ENCODE measurements at regions not wholly inside any gene's neighbourhood (a gene's known extent, or its start where the extent isn't known, plus 50 kb on each side); places are given as distances from the start of the nearest gene placed in this dataset.
A peak's percentile ranks its signal among the peaks of the same experiment; 100 is the strongest.

GRCh38 chr10:43892062-43892770 lies 243.5 kb upstream of the ZNF32 start:
- peak in 1 of 11 donors; percentile 67 for DNase-seq (ENCODE audit: extremely low read depth in 1 of 11, low read depth in 9 of 11, low spot score in 4 of 11)

DNA sequence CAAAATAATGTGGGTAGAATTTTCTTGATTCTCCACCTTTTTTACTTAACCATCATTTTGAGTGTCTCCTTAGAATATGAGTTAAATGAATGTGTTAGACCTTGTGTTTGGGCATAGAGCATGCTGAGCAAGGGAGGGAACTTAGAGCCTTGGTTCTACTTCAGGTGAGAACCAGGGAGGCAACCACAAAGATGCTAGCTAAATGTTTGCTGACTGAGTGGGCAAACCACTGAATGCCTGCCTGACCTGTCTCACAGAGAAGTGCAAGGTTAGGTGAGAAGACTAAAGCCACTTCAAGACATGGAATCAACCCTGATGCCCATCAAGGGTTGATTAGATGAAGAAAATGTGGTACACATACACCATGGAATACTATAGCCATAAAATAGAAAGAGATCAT lies 242.6 kb upstream of the ZNF32 start:
- DNase-seq (ENCODE audit: extremely low read depth in 1 of 11, low read depth in 9 of 11, low spot score in 4 of 11): no peak

DNA sequence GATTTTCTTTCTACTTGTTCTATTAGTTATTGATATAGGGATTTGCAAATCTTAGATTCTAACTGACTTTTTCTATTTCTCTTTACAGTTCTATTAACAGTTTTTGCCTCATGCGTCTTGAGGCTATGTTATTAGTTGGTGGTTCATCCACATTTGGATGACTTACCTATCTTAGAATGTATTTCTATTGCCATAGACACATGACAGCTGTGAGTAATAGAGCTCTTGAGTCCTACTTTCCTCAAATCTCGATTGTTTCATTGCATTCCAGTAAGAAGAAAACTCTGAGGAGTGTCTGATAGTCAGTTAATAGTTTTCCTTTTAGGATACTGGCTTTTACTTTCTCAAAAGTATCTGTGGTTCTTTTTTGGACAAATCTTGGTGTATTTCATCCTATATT lies 241.4 kb upstream of the ZNF32 start:
- no peak for DNase-seq (ENCODE audit: extremely low read depth in 1 of 11, low read depth in 9 of 11, low spot score in 4 of 11)

- no peak for DNase-seq (ENCODE audit: extremely low read depth in 1 of 11, low read depth in 9 of 11, low spot score in 4 of 11)
These were observed 239.9 kb upstream of the ZNF32 start for GRCh38 chr10:43888586-43888985.

- no peak for DNase-seq (ENCODE audit: extremely low read depth in 1 of 11, low read depth in 9 of 11, low spot score in 4 of 11)
These were observed 237.2 kb upstream of the ZNF32 start for GRCh38 chr10:43885842-43886241.

DNA sequence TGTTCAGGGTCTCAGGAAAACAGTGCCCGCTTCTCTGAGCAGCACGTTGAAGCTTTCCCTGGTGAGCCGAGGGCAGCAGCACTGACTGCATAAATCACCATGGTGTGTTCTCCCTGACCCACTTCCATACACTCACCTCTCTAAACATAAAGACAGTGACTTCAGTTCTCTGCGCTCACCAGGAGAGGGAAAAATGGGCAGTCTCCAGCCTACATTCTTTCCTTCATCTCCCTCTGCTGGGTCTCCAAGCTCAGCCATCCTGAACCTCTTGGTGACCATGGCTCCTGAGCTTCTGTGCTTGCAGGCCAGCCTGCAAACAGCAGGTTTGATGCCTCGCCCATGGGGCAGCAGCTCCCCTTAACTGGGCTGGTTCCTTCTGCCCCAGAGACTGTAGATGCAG lies 236.6 kb upstream of the ZNF32 start:
- DNase-seq (ENCODE audit: extremely low read depth in 1 of 11, low read depth in 9 of 11, low spot score in 4 of 11): no peak

GRCh38 chr10:43884501-43885105 lies 235.9 kb upstream of the ZNF32 start:
- DNase-seq (ENCODE audit: extremely low read depth in 1 of 11, low read depth in 9 of 11, low spot score in 4 of 11): no peak

DNA sequence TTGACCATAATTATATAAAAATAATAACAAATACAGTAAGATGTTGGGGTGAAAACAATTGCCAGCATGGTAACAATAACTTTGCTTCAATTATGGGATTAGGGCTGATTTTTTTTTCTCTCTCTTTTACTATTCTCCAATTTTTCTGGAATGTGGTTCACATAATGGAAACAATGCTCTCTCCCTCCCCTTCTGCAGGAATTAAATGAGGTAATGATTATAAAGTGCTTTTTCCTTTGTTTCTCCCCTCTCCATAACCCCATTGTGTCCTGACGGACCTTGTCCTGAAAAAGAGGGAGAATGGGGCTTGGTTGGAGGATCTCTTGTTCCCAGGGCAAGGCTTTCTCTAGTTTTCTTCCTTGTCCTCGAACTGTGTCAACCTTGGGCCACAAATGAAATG lies 234.0 kb upstream of the ZNF32 start:
- no peak for DNase-seq (ENCODE audit: extremely low read depth in 1 of 11, low read depth in 9 of 11, low spot score in 4 of 11)

- no peak for DNase-seq (ENCODE audit: extremely low read depth in 1 of 11, low read depth in 9 of 11, low spot score in 4 of 11)
These were observed 233.0 kb upstream of the ZNF32 start for GRCh38 chr10:43881657-43882056.

GRCh38 chr10:43880160-43880559 lies 231.5 kb upstream of the ZNF32 start:
- DNase-seq (ENCODE audit: extremely low read depth in 1 of 11, low read depth in 9 of 11, low spot score in 4 of 11): no peak

GRCh38 chr10:43879742-43880141 lies 231.1 kb upstream of the ZNF32 start:
- no peak for DNase-seq (ENCODE audit: extremely low read depth in 1 of 11, low read depth in 9 of 11, low spot score in 4 of 11)

DNA sequence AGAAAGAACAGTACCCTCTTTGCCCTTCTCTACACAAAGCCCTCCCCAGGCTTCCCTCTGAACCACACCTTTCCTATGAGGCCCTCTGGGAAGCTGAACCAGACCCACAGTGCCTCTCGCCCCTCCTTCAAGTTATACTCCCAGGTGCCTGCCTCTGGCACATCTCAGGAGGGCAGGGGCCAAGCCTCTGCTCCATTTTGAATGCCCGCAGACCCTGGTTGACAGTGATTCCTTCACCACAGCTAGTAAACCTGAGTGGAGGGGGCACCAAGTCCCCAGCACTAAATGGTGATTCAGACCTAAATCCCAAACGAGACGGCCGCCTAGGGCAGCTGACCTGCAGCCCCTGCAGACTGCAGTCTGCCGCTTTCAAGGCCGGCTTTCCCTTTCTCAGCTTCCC lies 230.5 kb upstream of the ZNF32 start:
- DNase-seq (ENCODE audit: extremely low read depth in 1 of 11, low read depth in 9 of 11, low spot score in 4 of 11): no peak

GRCh38 chr10:43878386-43878785 lies 229.7 kb upstream of the ZNF32 start:
- DNase-seq (ENCODE audit: extremely low read depth in 1 of 11, low read depth in 9 of 11, low spot score in 4 of 11): no peak

- peak in 1 of 11 donors; percentile 43 for DNase-seq (ENCODE audit: extremely low read depth in 1 of 11, low read depth in 9 of 11, low spot score in 4 of 11)
These were observed 228.3 kb upstream of the ZNF32 start for GRCh38 chr10:43876976-43877375.

DNA sequence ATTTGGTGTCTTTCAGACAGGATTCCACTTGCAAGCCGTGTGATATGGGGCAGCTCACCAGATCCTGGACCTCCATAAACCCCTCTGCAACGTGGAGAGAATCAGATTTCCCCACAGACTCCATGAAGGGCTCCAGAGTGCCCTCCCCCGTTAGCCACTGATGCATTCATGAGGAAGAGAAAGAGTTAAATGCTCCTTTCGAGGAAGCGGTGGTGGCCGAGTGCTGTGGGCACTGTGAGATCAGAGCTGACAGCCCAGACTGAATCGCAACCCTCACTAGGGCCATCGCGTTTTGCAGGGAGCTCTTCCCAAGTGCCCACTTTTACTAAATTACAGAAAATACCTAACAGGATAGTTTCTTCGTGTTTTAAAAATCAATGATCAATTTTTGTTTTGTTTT lies 226.3 kb upstream of the ZNF32 start:
- DNase-seq (ENCODE audit: extremely low read depth in 1 of 11, low read depth in 9 of 11, low spot score in 4 of 11): no peak

GRCh38 chr10:43873717-43874116 lies 225.0 kb upstream of the ZNF32 start:
- no peak for DNase-seq (ENCODE audit: extremely low read depth in 1 of 11, low read depth in 9 of 11, low spot score in 4 of 11)

- DNase-seq (ENCODE audit: extremely low read depth in 1 of 11, low read depth in 9 of 11, low spot score in 4 of 11): no peak
These were observed 224.0 kb upstream of the ZNF32 start for GRCh38 chr10:43872644-43873043.

DNA sequence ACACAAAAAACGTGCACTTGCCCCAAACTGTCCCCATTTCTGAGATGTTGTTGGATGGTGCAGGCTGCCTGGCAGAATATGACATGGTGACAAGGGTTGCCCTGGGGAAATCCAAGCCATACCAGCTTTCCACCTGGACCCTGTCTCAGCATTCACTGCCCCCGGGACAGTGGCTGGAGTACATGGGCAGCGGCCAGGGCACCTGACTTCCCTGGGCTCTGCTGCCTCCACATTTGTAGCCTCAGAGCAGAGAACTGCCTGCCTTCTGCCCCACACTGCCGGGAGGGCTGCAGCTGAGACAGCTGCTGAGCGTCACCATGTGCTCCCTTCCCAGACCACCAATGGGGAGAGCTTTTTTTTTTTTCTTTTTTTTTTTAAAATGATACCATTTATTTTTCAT lies 222.9 kb upstream of the ZNF32 start:
- no peak for DNase-seq (ENCODE audit: extremely low read depth in 1 of 11, low read depth in 9 of 11, low spot score in 4 of 11)

DNA sequence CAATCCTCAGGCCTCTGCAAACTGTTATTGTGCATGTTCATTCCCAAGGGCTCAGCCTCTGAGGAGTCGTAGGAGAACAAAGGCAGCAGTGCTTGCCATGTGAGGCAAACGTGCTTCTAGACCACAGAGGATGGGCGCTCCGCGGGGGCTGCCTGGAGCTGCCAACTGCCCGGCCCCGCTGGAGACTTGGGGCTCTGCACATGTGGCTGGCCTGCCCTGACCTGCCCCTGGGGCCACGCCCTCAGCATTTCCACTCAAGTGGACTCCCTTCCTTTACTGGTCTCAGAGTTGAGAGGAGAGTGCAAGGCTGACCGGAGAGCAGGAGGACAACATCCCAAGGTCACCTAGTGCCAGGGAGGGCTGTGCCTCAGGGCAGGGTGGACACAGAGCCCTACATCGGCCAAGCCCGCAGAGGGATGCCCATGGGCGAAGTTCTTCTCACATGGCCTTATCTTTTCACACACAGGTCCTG lies 222.3 kb upstream of the ZNF32 start:
- no peak for DNase-seq (ENCODE audit: extremely low read depth in 1 of 11, low read depth in 9 of 11, low spot score in 4 of 11)

DNA sequence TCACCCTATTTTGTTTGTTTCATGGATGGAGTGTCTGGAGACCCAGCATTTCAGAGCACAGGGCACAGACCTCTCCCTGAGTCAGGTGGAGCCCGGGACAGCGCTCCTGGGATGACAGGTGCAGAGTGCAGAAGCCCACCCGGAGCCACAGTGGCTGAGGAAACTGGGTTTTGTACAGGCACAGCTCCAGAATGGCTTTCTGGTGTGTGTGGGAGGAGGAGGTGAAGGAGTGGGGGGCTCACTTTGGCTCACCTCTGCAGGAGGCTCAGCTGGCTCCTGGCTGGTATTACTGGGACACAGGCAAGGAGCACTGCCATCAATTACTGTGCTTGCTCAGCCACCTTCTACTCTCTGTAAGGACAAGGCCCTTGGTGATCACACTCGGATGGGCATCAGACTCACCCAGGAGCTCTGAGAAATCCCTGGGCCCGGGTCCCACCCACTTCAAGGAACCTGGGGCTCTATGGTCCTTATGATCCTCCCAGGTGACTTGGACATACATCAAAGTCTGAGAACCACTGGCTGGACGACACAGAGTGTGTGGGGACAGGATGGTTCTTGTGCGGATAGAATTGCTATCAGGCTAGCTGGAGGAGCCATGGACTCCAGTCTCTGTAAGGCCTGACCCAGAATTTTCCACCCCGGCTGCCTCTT lies 221.1 kb upstream of the ZNF32 start:
- no peak for DNase-seq (ENCODE audit: extremely low read depth in 1 of 11, low read depth in 9 of 11, low spot score in 4 of 11)

DNA sequence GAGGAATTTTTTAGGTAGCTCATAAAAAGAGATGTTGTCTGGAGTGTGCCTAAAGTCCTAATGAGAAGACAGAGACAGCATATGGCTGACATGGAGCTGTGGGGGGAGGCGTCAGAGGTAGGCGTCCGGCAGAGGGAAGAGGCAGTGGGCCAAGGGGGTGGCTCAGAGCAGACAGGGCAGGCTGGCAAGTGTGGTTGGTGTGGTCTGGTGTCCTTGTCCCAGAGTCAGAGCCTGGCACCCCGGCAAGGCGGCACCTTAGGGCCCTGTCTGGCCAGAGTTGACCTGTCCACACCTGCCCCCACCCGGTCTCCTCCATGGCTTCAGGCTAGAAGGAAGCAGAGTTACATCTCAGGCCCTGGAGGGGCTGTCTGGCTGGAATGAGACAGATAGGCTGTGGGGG lies 220.3 kb upstream of the ZNF32 start:
- no peak for DNase-seq (ENCODE audit: extremely low read depth in 1 of 11, low read depth in 9 of 11, low spot score in 4 of 11)

Data from renal cortex interstitium (tissue), 11 donors.